GM19328 (cell line): ENCODE measurements at regions not wholly inside any gene's neighbourhood (a gene's known extent, or its start where the extent isn't known, plus 50 kb on each side); places are given as distances from the start of the nearest gene placed in this dataset.

Experiments used
- ATAC-seq: cut with Tn5 transposase; IDR thresholded peaks from one replicate; pipeline ENCODE4 v1.9.1; 2021; ENCODE audit warnings: mild to moderate bottlenecking, moderate library complexity; ENCODE audit not compliant: unreplicated experiment

GRCh38 chrX:40282946-40283660, 185.3 kb upstream of the BCOR start:
- no peak for ATAC-seq

DNA sequence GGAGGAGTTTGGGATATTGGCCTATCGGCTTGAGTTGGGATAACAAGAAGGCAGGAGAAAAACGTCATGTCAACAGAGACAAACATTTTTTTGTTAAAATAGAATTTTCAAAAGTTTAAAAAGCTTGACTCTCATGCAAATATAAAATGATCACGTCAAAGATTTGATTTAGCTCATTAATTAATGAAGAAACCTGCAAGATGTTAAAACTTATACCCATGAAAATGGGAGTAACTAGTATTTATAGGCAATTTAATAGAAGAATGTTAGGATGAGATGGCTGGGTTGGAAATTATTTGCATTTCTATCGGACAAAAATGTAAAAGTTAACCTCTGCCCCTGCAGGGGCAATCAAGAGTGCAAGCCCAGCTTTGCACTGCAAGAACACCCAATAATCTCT, 184.6 kb upstream of the BCOR start:
- ATAC-seq = no peak

DNA sequence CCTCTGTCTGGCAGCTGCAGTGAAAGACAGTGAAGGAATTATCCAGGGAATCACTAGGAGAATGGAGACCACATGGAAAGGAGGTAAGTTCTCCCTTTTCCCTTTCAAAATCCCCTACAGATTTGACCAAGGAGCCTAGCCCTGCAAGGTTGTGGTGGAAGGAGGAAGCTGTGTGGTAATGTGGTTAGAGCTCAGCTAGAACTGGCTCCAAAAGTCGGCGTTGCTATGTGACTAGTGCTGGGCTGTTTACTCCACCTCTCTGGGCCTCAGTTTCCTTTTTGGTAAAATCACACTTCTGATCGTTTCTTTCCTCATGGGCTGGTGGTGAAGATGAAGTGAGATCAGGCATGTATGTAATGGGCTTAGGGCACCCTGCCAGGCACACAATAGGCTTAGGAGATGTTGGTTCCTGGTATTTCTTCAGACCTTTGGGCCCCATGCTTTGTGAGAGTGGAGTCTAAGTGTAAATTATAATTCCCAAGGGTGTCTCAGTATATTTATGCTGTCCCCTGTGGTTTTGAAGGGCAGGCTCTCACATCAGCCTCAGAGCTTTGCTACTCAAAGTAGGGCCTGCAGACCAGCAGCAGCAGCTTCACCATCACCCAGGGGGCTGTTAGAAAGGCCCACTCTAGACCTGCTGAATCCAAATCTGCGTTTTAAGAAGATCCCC, 183.7 kb upstream of the BCOR start:
- no peak for ATAC-seq

GRCh38 chrX:40279762-40280161, 182.0 kb upstream of the BCOR start:
- no peak for ATAC-seq

DNA sequence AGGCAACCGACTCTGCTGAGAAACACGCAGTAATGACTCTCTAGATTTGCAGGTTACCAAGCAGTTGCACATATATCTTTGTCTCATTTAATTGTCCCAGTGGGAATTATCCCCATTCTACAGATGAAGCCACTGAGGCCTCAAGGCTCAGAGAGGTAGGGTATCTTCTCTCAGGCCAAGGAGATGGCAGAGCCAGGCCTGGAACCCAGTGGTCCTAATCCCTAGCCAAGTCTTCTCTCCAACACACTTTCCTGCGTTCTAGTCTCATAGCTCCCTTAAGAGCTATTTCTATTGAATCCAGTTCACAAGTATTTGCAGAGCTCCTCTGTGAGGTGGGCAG, 181.3 kb upstream of the BCOR start:
- no peak for ATAC-seq

GRCh38 chrX:40278340-40279090, 180.8 kb upstream of the BCOR start:
- ATAC-seq = no peak

DNA sequence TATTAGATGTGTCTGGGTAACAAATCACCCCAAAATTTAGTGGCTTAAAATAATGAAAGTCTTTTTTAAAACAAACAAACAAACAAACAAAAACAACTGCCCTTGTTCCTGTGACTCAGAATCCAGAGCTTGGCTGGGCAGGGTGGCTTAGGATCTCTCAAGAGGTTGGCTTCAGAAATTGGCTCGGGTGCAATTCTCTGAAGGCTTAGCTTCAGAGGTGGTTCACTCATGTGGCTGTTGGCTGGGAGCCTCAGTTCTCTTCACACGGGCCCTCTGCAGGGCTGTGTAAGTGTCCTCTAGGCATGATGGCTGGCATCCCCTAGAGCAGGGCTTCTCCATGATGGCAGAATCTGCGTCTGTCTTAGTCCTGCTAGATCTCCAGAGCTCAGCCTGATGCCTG, 179.9 kb upstream of the BCOR start:
- no peak for ATAC-seq

GRCh38 chrX:40273356-40274050, 175.7 kb upstream of the BCOR start:
- no peak for ATAC-seq

- ATAC-seq = no peak
Observed at GRCh38 chrX:40272776-40273175, 175.0 kb upstream of the BCOR start.

DNA sequence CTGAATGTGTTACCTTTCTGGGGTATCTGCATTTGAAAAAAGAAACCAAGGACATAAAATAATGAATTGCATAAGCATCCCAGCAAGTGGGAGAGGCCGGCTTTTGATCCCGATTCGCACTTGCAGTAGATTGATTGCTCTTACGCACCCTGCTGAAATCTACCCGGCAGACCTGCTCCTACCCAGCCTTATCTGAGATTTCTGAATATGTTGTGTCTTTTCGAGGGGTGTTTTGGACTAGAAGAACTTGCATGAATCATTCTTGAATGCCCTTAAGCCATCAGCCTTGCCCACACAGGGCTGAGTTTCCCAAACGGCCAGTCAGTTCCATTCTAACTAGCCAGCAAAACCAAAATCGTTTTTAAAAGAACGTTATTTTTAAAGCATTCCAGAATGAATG, 174.4 kb upstream of the BCOR start:
- no peak for ATAC-seq

- no peak for ATAC-seq
Observed at GRCh38 chrX:40268188-40268520, 170.4 kb upstream of the BCOR start.

GRCh38 chrX:40267334-40268187, 169.8 kb upstream of the BCOR start:
- no peak for ATAC-seq

DNA sequence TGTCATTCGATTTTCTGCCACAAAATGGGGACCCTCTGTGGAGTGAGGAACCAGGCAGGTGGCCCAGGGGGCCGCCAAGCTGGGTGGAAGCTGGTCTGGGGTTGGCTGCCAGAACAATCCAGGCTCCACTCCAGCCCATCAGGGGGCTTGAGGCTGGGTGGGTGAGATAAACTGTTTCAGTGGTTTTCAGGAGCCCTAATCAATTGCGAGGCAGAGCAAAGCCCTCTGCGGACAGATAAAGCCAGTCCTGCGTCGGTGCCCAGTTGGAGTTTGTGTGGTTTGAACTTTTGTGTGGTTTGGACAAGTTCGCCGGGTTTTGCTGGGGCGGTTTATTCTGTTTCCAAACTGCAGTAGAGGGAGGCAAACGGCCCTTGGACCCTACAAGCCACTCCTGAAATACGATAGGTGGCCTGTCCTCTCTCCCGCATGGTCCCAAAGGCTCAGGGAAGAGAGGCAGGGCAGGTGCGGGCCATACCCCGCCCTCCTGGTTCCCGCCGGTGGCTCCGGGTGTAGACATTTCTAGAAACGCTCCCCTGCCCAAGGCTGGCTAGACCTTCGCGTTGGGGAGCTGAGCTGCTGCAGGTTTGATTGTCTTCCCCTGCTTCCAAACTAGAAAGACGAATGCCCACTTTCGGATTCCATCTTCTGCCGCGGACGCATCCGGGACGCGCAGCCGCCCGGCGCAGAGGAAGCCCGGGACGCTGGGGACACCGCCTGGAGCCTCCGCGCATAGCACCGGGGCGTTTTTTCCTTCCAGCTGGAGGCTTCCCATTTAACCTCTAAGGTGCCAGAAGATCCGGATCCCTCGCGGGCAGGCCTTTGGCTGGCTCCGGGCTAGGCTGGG, 169.0 kb upstream of the BCOR start:
- no peak for ATAC-seq

DNA sequence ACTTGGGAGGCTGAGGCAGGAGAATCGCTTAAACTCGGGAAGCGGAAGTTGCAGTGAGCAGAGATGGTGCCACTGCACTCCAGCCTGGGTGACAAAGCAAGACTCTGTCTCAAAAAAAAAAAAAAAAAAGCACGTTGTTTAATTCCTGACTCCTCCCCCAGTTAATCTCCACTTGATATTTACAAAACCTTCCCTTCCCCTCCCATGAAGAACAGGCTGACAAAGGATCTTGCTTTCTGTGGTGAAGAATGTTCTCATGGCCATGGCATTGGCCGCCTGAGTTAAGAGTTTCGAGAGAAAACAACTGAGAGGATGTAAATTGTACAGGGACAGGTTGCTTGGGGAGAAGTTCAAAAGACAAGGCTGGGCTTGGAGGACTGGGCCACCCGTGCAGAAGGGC, 168.2 kb upstream of the BCOR start:
- no peak for ATAC-seq

DNA sequence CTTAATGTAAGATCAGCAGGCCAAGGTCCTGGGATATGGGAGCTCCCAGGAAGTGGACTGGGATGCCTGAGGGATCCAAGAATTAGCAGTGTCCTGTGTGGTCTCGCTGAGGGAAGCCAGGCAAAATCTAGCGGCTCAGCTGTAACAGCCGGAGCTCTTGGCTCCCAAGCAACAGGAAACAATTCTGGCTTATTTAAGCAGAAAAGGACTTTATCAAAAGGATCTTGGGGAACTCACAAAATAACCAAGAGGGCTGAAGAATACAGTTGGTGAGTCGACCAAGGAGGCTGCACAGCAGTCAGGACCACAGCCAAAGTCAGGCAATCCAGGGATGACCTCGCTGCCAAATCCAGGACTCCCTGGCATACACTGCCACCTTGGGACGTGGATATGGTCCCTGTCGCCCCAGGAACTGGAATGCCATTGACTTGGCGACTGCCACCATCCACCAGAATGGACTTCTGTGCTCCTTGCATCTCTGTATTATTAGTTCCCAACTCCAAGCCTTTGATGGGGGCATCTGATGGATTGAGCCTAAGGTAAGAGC, 165.3 kb upstream of the BCOR start:
- ATAC-seq = no peak

- ATAC-seq = no peak
Observed at GRCh38 chrX:40262157-40263013, 164.6 kb upstream of the BCOR start.

GRCh38 chrX:40261833-40262156, 164.0 kb upstream of the BCOR start:
- ATAC-seq = no peak

DNA sequence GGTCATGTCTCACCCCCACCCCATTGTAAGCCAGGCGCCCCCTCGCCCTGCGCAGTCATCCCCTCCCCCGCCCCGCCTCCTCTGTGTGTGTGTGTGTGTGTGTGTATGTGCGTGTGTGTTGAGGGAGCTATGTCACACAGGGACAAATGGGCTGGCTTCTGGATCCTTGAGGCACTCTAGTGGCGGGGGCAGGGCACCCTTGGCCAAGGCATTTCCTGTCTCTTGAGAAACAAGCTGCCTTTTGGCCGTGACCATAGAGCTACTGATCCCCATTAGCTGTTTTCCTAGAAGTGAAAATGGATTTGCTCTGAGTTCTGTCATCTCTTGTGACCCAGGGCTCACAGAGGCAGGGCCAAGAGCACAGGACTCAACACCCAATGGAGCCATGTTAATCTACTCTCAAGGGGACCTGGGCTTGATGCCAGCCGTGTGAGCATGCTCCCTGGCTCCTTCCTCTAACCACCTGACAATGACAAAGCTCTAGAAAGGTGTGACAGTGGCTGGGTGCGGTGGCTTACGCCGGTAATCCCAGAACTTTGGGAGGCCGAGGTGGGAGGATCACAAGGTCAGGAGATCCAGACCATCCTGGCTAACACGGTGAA, 162.5 kb upstream of the BCOR start:
- ATAC-seq = no peak
